PC-9 (cell line): ENCODE measurements at regions not wholly inside any gene's neighbourhood (a gene's known extent, or its start where the extent isn't known, plus 50 kb on each side); places are given as distances from the start of the nearest gene placed in this dataset.

Source experiments
- BruUV-seq: library from RNA; stranded (reverse); fragments of 400-500 nt; replicated peaks from 2 replicates; lab custom pipeline; 2021; lab: Mats Ljungman, UMichigan
- CTCF ChIA-PET: fragments of 300-600 bp; sonication (Branson Sonifier 250); formaldehyde crosslinking; loops from one replicate; lab custom pipeline; 2022; ENCODE audit warnings: antibody characterized with exemption; lab: Charles Lee
- POLR2A ChIA-PET: fragments of 300-600 bp; sonication (Branson Sonifier 250); formaldehyde crosslinking; loops from one replicate; lab custom pipeline; 2022; ENCODE audit warnings: antibody characterized with exemption; ENCODE audit not compliant: unreplicated experiment; lab: Charles Lee
- DNase-seq, 2 experiments: peaks; one replicate each; pipeline versions ENCODE4 v3.0.0 to v3.0.0-alpha.2; 2015 to 2022; ENCODE audit warnings: mixed read lengths in 1 of 2
- H2AFZ ChIP-seq: fragments of 200-600 bp; sonication (generic); 2 replicates; pipeline ENCODE4 v1.8.1; 2017; ENCODE audit warnings: antibody characterized with exemption
- H3F3A ChIP-seq: fragments of 200-600 bp; sonication (generic); 2 replicates; pipeline ENCODE4 v1.8.1; 2017; ENCODE audit warnings: antibody characterized with exemption, mild to moderate bottlenecking, low read depth; ENCODE audit not compliant: insufficient read depth
- H3K27ac ChIP-seq: fragments of 200-600 bp; sonication (generic); 2 replicates; pipeline ENCODE4 v1.6.1; 2016; ENCODE audit warnings: mixed run types
- H3K27me3 ChIP-seq: fragments of 200-600 bp; sonication (generic); 2 replicates; pipeline ENCODE4 v1.6.1; 2016; ENCODE audit warnings: low read depth, mixed run types; ENCODE audit not compliant: insufficient read depth
- H3K36me3 ChIP-seq: fragments of 200-600 bp; sonication (generic); 2 replicates; pipeline ENCODE4 v1.6.1; 2016; ENCODE audit warnings: low read depth, mixed run types
- H3K4me1 ChIP-seq: fragments of 200-600 bp; sonication (generic); replicated peaks from 2 replicates; pipeline ENCODE4 v1.6.1; 2016; ENCODE audit warnings: mixed run types; ENCODE audit not compliant: insufficient read depth
- H3K4me2 ChIP-seq: fragments of 200-600 bp; sonication (generic); 2 replicates; pipeline ENCODE4 v1.6.1; 2017; ENCODE audit warnings: mixed run types
- H3K4me3 ChIP-seq: fragments of 200-600 bp; sonication (generic); 2 replicates; pipeline ENCODE4 v1.6.1; 2016; ENCODE audit warnings: mixed run types
- H3K79me2 ChIP-seq: fragments of 200-600 bp; sonication (generic); 2 replicates; pipeline ENCODE4 v1.6.1; 2017; ENCODE audit warnings: low read depth, mixed run types
- H3K9me2 ChIP-seq: fragments of 200-600 bp; sonication (generic); 2 replicates; pipeline ENCODE4 v1.8.1; 2017; ENCODE audit warnings: mild to moderate bottlenecking; ENCODE audit not compliant: insufficient read depth
- H3K9me3 ChIP-seq: fragments of 200-600 bp; sonication (generic); 2 replicates; pipeline ENCODE4 v1.8.1; 2016; ENCODE audit warnings: low read depth; ENCODE audit not compliant: insufficient read depth
- H4K20me1 ChIP-seq: fragments of 200-600 bp; sonication (generic); 2 replicates; pipeline ENCODE4 v1.8.1; 2017; ENCODE audit not compliant: insufficient read depth
- EZH2 ChIP-seq: fragments of 200-600 bp; sonication (generic); IDR thresholded peaks from 2 replicates; pipeline ENCODE4 v1.8.0; 2017; ENCODE audit warnings: antibody characterized with exemption, low read depth
- intact Hi-C: fragments of 100-400 bp; cut with micrococcal nuclease; formaldehyde crosslinking; loops from one replicate; pipeline ENCODE4 v1.10.0; 2022; ENCODE audit not compliant: unreplicated experiment
- TF ChIP-seq, protein P1 (sequence below): fragments of 200-600 bp; sonication (generic); conservative IDR thresholded peaks from 2 replicates; pipeline ENCODE4 v1.6.1; 2017; ENCODE audit warnings: mixed run types, antibody characterized with exemption, mild to moderate bottlenecking, moderate library complexity

DNA sequence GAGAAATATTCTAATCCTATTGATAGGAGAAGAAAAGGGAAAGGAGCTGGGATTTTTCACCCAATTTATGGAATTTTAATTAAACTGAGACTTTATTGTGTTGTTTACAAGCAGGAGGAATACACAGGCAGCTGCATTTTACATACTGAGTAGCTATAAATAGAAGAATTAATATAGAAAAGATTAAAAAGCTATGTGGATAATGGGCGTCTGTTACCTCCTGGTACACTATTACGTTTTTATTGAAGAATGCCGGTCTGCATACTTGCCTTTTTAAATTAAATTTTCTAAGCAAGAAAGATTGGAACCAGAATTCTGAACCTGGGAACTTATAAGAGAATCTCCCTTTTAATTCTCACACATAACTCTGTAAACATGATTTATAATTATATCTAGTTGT is 52.1 kb upstream of the CACHD1 start:
- no peaks in the 10 kb centered on the region for H3K79me2 ChIP-seq
- no peaks in the 10 kb centered on the region for H3K36me3 ChIP-seq
- no peak overlapping the region for H2AFZ ChIP-seq
- no peak overlapping the region for H3K4me3 ChIP-seq
- no peaks in the 10 kb centered on the region for H3F3A ChIP-seq
- intact Hi-C loops: no loop called here
- no peak overlapping the region for H3K27ac ChIP-seq
- no peaks in the 10 kb centered on the region for H3K9me3 ChIP-seq
- H3K27me3 ChIP-seq: no peaks in the 10 kb centered on the region
- no peaks in the 10 kb centered on the region for H4K20me1 ChIP-seq
- ChIA-PET POLR2A (no interaction called here), CTCF (interaction anchor here (0.6 kb wide), 1 partner anchor 161 kb away, joined by 4 read pairs; no protein-coding TSS in a partner anchor)
- no peak for DNase-seq
- no peak for TF ChIP-seq EZH2
- TF ChIP-seq, protein P1, sequence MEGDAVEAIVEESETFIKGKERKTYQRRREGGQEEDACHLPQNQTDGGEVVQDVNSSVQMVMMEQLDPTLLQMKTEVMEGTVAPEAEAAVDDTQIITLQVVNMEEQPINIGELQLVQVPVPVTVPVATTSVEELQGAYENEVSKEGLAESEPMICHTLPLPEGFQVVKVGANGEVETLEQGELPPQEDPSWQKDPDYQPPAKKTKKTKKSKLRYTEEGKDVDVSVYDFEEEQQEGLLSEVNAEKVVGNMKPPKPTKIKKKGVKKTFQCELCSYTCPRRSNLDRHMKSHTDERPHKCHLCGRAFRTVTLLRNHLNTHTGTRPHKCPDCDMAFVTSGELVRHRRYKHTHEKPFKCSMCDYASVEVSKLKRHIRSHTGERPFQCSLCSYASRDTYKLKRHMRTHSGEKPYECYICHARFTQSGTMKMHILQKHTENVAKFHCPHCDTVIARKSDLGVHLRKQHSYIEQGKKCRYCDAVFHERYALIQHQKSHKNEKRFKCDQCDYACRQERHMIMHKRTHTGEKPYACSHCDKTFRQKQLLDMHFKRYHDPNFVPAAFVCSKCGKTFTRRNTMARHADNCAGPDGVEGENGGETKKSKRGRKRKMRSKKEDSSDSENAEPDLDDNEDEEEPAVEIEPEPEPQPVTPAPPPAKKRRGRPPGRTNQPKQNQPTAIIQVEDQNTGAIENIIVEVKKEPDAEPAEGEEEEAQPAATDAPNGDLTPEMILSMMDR: no peak
- no peaks in the 10 kb centered on the region for H3K4me1 ChIP-seq
- no peak overlapping the region for H3K4me2 ChIP-seq
- no TSS peak for BruUV-seq
- no peaks in the 10 kb centered on the region for H3K9me2 ChIP-seq
